OCI-LY1 (cell line): ENCODE measurements at regions not wholly inside any gene's neighbourhood (a gene's known extent, or its start where the extent isn't known, plus 50 kb on each side); places are given as distances from the start of the nearest gene placed in this dataset.

Experiments
- H2AFZ ChIP-seq: fragments of 200-600 bp; sonication (generic), shearing (Covaris generic); 2 replicates; pipeline ENCODE4 v1.6.0; 2014; ENCODE audit warnings: antibody characterized with exemption, mild to moderate bottlenecking, low read length
- H3F3A ChIP-seq: fragments of 200-600 bp; sonication (generic), shearing (Covaris generic); 2 replicates; pipeline ENCODE4 v1.6.0; 2014; ENCODE audit warnings: mild to moderate bottlenecking, antibody characterized with exemption, low read length, moderate library complexity; ENCODE audit not compliant: insufficient read depth
- H3K27ac ChIP-seq: fragments of 200-600 bp; sonication (generic); 2 replicates; pipeline ENCODE4 v1.5.1; 2014; ENCODE audit warnings: low read length, mixed run types, mild to moderate bottlenecking, low read depth; ENCODE audit not compliant: poor library complexity, severe bottlenecking
- H3K27me3 ChIP-seq: fragments of 200-600 bp; sonication (generic); 2 replicates; pipeline ENCODE4 v1.6.0; 2014; ENCODE audit warnings: antibody characterized with exemption, mild to moderate bottlenecking, low read length, moderate library complexity; ENCODE audit not compliant: insufficient read depth
- H3K36me3 ChIP-seq: fragments of 200-600 bp; sonication (generic); 2 replicates; pipeline ENCODE4 v1.6.1; 2014; ENCODE audit warnings: mild to moderate bottlenecking, antibody characterized with exemption, low read length, moderate library complexity, mixed read lengths; ENCODE audit not compliant: insufficient read depth
- H3K4me1 ChIP-seq: fragments of 200-600 bp; sonication (generic); 2 replicates; pipeline ENCODE4 v1.5.1; 2014; ENCODE audit warnings: mild to moderate bottlenecking, low read length, moderate library complexity; ENCODE audit not compliant: insufficient read depth, severe bottlenecking
- H3K4me2 ChIP-seq: fragments of 200-600 bp; sonication (generic), shearing (Covaris generic); 2 replicates; pipeline ENCODE4 v1.6.1; 2014; ENCODE audit warnings: low read length
- H3K4me3 ChIP-seq: fragments of 200-600 bp; sonication (generic); 2 replicates; pipeline ENCODE4 v1.5.1; 2014; ENCODE audit warnings: low read length, low read depth, mild to moderate bottlenecking, mixed read lengths; ENCODE audit not compliant: poor library complexity, severe bottlenecking
- H3K79me2 ChIP-seq: fragments of 200-600 bp; shearing (Covaris generic); 2 replicates; pipeline ENCODE4 v1.6.1; 2016; ENCODE audit warnings: mixed run types, low read length, mixed read lengths; ENCODE audit not compliant: insufficient read depth
- H3K9ac ChIP-seq: fragments of 200-600 bp; sonication (generic), shearing (Covaris generic); 2 replicates; pipeline ENCODE4 v1.6.1; 2014; ENCODE audit warnings: mild to moderate bottlenecking, low read length, mixed read lengths
- H3K9me2 ChIP-seq: fragments of 200-600 bp; sonication (generic), shearing (Covaris generic); 2 replicates; pipeline ENCODE4 v1.6.1; 2014; ENCODE audit warnings: low read depth, mild to moderate bottlenecking, low read length, mixed read lengths
- H3K9me3 ChIP-seq: fragments of 200-600 bp; shearing (Covaris generic); 2 replicates; pipeline ENCODE4 v1.6.1; 2014; ENCODE audit warnings: low read length, mixed read lengths
- H4K20me1 ChIP-seq: fragments of 200-600 bp; sonication (generic), shearing (Covaris generic); 2 replicates; pipeline ENCODE4 v1.6.0; 2016; ENCODE audit warnings: mild to moderate bottlenecking, low read length; ENCODE audit not compliant: insufficient read depth
- CTCF ChIP-seq: fragments of 200-600 bp; sonication (generic), shearing (Covaris generic); IDR thresholded peaks from 2 replicates; pipeline ENCODE4 v1.5.1; 2017; ENCODE audit warnings: mild to moderate bottlenecking, antibody characterized with exemption, low read length, moderate library complexity, mixed read lengths
- EZH2 ChIP-seq: fragments of 200-600 bp; sonication (generic), shearing (Covaris generic); IDR thresholded peaks from 2 replicates; pipeline ENCODE4 v1.8.0; 2017; ENCODE audit warnings: borderline replicate concordance, mixed run types, mild to moderate bottlenecking, antibody characterized with exemption, low read length, moderate library complexity, mixed read lengths

GRCh38 chr9:78614892-78615291 lies 318.0 kb downstream of the PSAT1 start:
- no peaks in the 10 kb centered on the region for H3K9me2 ChIP-seq
- H3K4me1 ChIP-seq, result no peaks in the 10 kb centered on the region
- no peaks in the 10 kb centered on the region for H3F3A ChIP-seq
- no peaks in the 10 kb centered on the region for H3K79me2 ChIP-seq
- no peaks in the 10 kb centered on the region for H3K9me3 ChIP-seq
- H3K4me3 ChIP-seq, result no peak overlapping the region
- 0 out of 2 replicates have a peak, but pooled peaks cover 8% of the 10 kb centered on the region for H3K27me3 ChIP-seq
- no peak overlapping the region for H3K27ac ChIP-seq
- H3K4me2 ChIP-seq, result no peak overlapping the region
- no peaks in the 10 kb centered on the region for H3K36me3 ChIP-seq
- H3K9ac ChIP-seq, result no peak overlapping the region
- TF ChIP-seq CTCF (no peak), EZH2 (no peak)
- H2AFZ ChIP-seq, result no peak overlapping the region
- no peaks in the 10 kb centered on the region for H4K20me1 ChIP-seq

- TF ChIP-seq CTCF, result no peak
- TF ChIP-seq EZH2, result no peak
- Histone ChIP-seq H3K4me1 (no peaks in the 10 kb centered on the region), H3K36me3 (no peaks in the 10 kb centered on the region), H3K79me2 (no peaks in the 10 kb centered on the region), H3K4me2 (no peak overlapping the region), H3K9me2 (no peaks in the 10 kb centered on the region), H3K9me3 (no peaks in the 10 kb centered on the region), H4K20me1 (no peaks in the 10 kb centered on the region), H3K27me3 (0 out of 2 replicates have a peak, but pooled peaks cover 8% of the 10 kb centered on the region), H3K27ac (no peak overlapping the region), H3F3A (no peaks in the 10 kb centered on the region), H3K9ac (no peak overlapping the region), H2AFZ (no peak overlapping the region), H3K4me3 (no peak overlapping the region)
These were observed 318.4 kb downstream of the PSAT1 start for GRCh38 chr9:78615372-78615771.

GRCh38 chr9:78618735-78619134 lies 321.8 kb downstream of the PSAT1 start:
- Histone ChIP-seq H3K9ac (no peak overlapping the region), H3K4me2 (no peak overlapping the region), H3K4me3 (no peak overlapping the region), H3K9me3 (no peaks in the 10 kb centered on the region), H3K79me2 (no peaks in the 10 kb centered on the region), H3K9me2 (no peaks in the 10 kb centered on the region), H3F3A (no peaks in the 10 kb centered on the region), H3K27ac (no peak overlapping the region), H2AFZ (no peak overlapping the region), H3K27me3 (no peaks in the 10 kb centered on the region), H3K36me3 (no peaks in the 10 kb centered on the region), H3K4me1 (no peaks in the 10 kb centered on the region), H4K20me1 (no peaks in the 10 kb centered on the region)
- TF ChIP-seq CTCF, result no peak
- no peak for TF ChIP-seq EZH2
